Transverse colon (tissue), 4 donors: ENCODE measurements at regions not wholly inside any gene's neighbourhood (a gene's known extent, or its start where the extent isn't known, plus 50 kb on each side); places are given as distances from the start of the nearest gene placed in this dataset.

Experiments used
- DNase-seq: peaks from one replicate; pipeline ENCODE4 v3.0.0-alpha.2; 2019
- H3K27ac ChIP-seq, 4 donors: fragments of 200-600 bp; sonication (generic); 2 replicates each; pipeline ENCODE4 v1.5.1; 2016 to 2018; ENCODE audit warnings: inconsistent platforms in 4 of 4
- H3K27me3 ChIP-seq: fragments of 200-600 bp; sonication (generic); 2 replicates; pipeline ENCODE4 v1.5.1; 2017; ENCODE audit warnings: inconsistent platforms
- H3K36me3 ChIP-seq, 4 donors: fragments of 200-600 bp; sonication (generic); 2 replicates each; pipeline ENCODE4 v1.5.1; 2017 to 2019; ENCODE audit warnings: inconsistent platforms in 4 of 4
- H3K4me1 ChIP-seq, 4 donors: fragments of 200-600 bp; sonication (generic); 2 replicates each; pipeline ENCODE4 v1.5.1; 2017 to 2020; ENCODE audit warnings: inconsistent platforms in 4 of 4
- H3K4me3 ChIP-seq, 4 donors: fragments of 200-600 bp; sonication (generic); 1 replicate in 1 of 4; 2 replicates in 3 of 4; pipeline versions ENCODE4 v1.5.1 to v1.6.1; 2017 to 2019; ENCODE audit warnings: inconsistent platforms in 4 of 4
- H3K9me3 ChIP-seq, 2 donors: fragments of 200-600 bp; sonication (generic); 2 replicates each; pipeline ENCODE4 v1.5.1; 2017 to 2019; ENCODE audit warnings: inconsistent platforms in 2 of 2
- EP300 ChIP-seq: sonication (generic); formaldehyde crosslinking; IDR thresholded peaks from one replicate; pipeline ENCODE4 v1.6.1; 2017; ENCODE audit warnings: antibody characterized with exemption, low read depth
- POLR2A ChIP-seq: fragments of 450-650 bp; IDR thresholded peaks from one replicate; pipeline ENCODE4 v1.6.1; 2016; ENCODE audit warnings: antibody characterized with exemption, mild to moderate bottlenecking, moderate library complexity
- POLR2AphosphoS5 ChIP-seq, 3 donors: sonication (generic); formaldehyde crosslinking; IDR thresholded peaks; one replicate each; pipeline ENCODE4 v1.6.1; 2016; ENCODE audit warnings: antibody characterized with exemption in 3 of 3
- WGBS, 2 donors: methylation state at CpG; one replicate each; pipeline ENCODE4 v1.1.5; 2018; ENCODE audit warnings: low coverage in 1 of 2; 5-methylcytosine and 5-hydroxymethylcytosine counted together
- in situ Hi-C, 4 donors: fragments of 200-750 bp; cut with MboI; loops; one replicate each; pipeline versions ENCODE4 v1.15.0 to v1.15.1; 2017; ENCODE audit warnings: low sequenced_read_pairs in 3 of 4, low pct_ligation_motif_present in 1 of 4, low pct_unique_long_range_greater_than_20kb in 1 of 4
- intact Hi-C: fragments of 100-400 bp; cut with DNase I; formaldehyde crosslinking; loops from one replicate; pipeline ENCODE4 v1.15.1; 2023; ENCODE audit warnings: low total_unique reads
- TF ChIP-seq, protein P1 (sequence below), 5 experiments: fragments of 200-600 bp in 3 of 5; fragments of 450-650 bp in 2 of 5; sonication (generic) in 3 of 5; IDR thresholded peaks; 1 replicate in 2 of 5; 2 replicates in 3 of 5; pipeline ENCODE4 v1.5.1; 2016 to 2017; ENCODE audit warnings: antibody characterized with exemption in 5 of 5, inconsistent platforms in 3 of 5, mild to moderate bottlenecking in 2 of 5, moderate library complexity in 1 of 5

DNA sequence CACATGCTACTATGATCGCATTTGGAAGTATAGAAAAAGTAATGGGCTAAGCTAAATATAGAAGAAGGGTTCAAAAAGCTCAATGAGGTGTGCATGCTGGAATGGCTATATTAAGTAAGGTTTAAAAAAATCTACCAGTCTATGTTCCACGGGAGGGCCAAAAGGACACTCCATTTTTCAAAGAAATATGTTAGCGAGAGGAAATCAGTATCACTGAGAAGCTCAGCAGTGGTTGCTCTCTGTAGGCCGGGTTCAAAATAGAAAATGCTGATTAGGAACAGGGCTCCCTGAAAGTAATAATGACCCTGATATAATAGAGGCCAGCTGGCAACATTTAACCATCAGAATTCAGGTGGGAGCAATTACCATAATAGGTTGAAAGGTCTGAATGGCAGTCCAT is 224.5 kb upstream of the SEMA3E start:
- no peak for DNase-seq
- no peaks in the 10 kb centered on the region for H3K27me3 ChIP-seq
- H3K9me3 ChIP-seq = no peaks in the 10 kb centered on the region
- H3K36me3 ChIP-seq = no peaks in the 10 kb centered on the region
- H3K4me3 ChIP-seq = no peak overlapping the region
- intact Hi-C loops = no loop called here
- 80 to 83% methylated on average over 4 of the region's 4 CpGs for WGBS, 2 donors
- in situ Hi-C loops = no loop called here
- TF ChIP-seq POLR2AphosphoS5 (IDR thresholded peaks at IDR 0.05) = no peak
- TF ChIP-seq EP300 = no peak
- TF ChIP-seq, protein P1, sequence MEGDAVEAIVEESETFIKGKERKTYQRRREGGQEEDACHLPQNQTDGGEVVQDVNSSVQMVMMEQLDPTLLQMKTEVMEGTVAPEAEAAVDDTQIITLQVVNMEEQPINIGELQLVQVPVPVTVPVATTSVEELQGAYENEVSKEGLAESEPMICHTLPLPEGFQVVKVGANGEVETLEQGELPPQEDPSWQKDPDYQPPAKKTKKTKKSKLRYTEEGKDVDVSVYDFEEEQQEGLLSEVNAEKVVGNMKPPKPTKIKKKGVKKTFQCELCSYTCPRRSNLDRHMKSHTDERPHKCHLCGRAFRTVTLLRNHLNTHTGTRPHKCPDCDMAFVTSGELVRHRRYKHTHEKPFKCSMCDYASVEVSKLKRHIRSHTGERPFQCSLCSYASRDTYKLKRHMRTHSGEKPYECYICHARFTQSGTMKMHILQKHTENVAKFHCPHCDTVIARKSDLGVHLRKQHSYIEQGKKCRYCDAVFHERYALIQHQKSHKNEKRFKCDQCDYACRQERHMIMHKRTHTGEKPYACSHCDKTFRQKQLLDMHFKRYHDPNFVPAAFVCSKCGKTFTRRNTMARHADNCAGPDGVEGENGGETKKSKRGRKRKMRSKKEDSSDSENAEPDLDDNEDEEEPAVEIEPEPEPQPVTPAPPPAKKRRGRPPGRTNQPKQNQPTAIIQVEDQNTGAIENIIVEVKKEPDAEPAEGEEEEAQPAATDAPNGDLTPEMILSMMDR (IDR thresholded peaks at IDR 0.05) = no peak
- TF ChIP-seq POLR2A = no peak
- no peaks in the 10 kb centered on the region for H3K4me1 ChIP-seq
- no peak overlapping the region for H3K27ac ChIP-seq

DNA sequence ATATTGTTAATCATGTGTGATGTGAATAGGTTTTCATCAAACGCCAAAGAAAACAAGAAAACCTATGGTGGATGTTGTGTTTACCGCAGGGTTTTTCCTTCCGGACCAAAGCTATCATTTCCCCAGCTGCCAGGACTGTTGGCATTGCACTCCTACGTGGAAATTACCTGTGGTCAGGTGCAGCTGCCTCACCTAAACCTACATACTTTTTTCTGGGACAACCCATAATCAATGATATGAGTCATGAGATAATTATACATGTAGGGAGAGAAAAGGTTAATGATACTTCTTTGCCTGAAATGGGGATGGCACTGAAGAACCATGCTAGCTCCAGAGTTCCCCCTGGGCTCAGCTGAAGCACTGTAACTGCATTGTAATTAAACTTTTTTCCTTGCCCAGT is 223.6 kb upstream of the SEMA3E start:
- H3K4me3 ChIP-seq = no peak overlapping the region
- no peak for TF ChIP-seq POLR2A
- no peak for TF ChIP-seq POLR2AphosphoS5 (IDR thresholded peaks at IDR 0.05)
- TF ChIP-seq, protein P1 (IDR thresholded peaks at IDR 0.05) = no peak
- no peak for TF ChIP-seq EP300
- 76 to 82% methylated on average over 4 of the region's 4 CpGs for WGBS, 2 donors
- intact Hi-C loops = no loop called here
- H3K9me3 ChIP-seq = no peaks in the 10 kb centered on the region
- no peak for DNase-seq
- in situ Hi-C loops = no loop called here
- no peaks in the 10 kb centered on the region for H3K36me3 ChIP-seq
- H3K27ac ChIP-seq = no peak overlapping the region
- no peaks in the 10 kb centered on the region for H3K27me3 ChIP-seq
- no peaks in the 10 kb centered on the region for H3K4me1 ChIP-seq

DNA sequence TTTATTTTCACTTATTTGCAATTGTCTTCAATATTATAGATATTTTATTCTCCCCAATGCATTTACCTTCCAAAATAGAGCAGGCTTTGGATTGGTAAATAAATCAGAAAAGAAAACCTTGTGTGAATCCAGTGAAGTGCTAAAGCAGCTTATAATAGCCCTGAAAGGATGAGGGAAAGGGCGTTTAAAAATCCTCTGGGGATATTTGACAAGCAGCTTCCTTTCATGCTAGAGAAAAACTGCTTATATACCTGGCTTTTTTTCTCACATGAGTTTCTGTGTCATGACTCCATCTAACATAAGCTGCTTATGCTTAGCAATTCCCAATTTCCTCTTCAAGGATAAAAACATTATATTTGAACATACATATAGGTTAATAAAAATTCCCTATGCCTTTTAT is 221.6 kb upstream of the SEMA3E start:
- no peak for DNase-seq
- Histone ChIP-seq H3K27ac (no peak overlapping the region), H3K36me3 (no peaks in the 10 kb centered on the region), H3K9me3 (no peaks in the 10 kb centered on the region), H3K4me1 (no peaks in the 10 kb centered on the region), H3K27me3 (no peaks in the 10 kb centered on the region), H3K4me3 (no peak overlapping the region)
- in situ Hi-C loops (no loop called here), intact Hi-C loops (no loop called here)
- TF ChIP-seq POLR2A = no peak
- TF ChIP-seq, protein P1 (IDR thresholded peaks at IDR 0.05) = no peak
- no peak for TF ChIP-seq EP300
- no peak for TF ChIP-seq POLR2AphosphoS5 (IDR thresholded peaks at IDR 0.05)
- 49 to 57% methylated on average over 1 of the region's 1 CpG for WGBS, 2 donors

DNA sequence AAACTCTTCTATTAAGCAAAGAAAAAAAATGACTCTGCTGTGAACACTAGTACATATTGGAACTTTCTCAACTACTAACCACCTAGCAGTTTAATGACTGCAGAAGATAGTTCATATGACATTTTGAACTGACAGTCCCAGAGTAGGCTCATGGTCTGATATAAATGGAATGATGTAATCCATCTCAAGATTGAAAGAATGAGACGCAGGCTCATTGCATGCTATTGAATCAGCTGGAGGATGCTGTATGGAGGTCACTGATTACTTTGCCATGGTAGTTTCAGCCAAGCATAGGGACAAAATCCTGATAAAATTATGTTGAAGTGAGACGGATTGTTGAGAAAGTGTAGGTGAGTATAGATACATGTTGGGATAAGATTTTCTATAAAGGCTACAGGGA is 217.6 kb upstream of the SEMA3E start:
- in situ Hi-C loops = no loop called here
- Histone ChIP-seq H3K9me3 (no peaks in the 10 kb centered on the region), H3K4me1 (no peaks in the 10 kb centered on the region), H3K27me3 (no peaks in the 10 kb centered on the region), H3K27ac (no peak overlapping the region), H3K4me3 (no peak overlapping the region), H3K36me3 (no peaks in the 10 kb centered on the region)
- intact Hi-C loops = no loop called here
- 72 to 86% methylated on average over 2 of the region's 2 CpGs for WGBS, 2 donors
- TF ChIP-seq, protein P1 (IDR thresholded peaks at IDR 0.05) = no peak
- TF ChIP-seq POLR2A (no peak), EP300 (no peak), POLR2AphosphoS5 (IDR thresholded peaks at IDR 0.05) (no peak)
- no peak for DNase-seq
